Prostate gland (tissue), 2 donors: ENCODE measurements at regions not wholly inside any gene's neighbourhood (a gene's known extent, or its start where the extent isn't known, plus 50 kb on each side); places are given as distances from the start of the nearest gene placed in this dataset.

Experiments
- DNase-seq: peaks from one replicate; pipeline ENCODE4 v3.0.0-alpha.2; 2019; ENCODE audit warnings: low spot score
- H3K27ac ChIP-seq, 2 donors: fragments of 200-600 bp; sonication (generic); 2 replicates each; pipeline ENCODE4 v1.5.1; 2017 to 2019
- H3K27me3 ChIP-seq: fragments of 200-600 bp; sonication (generic); replicated peaks from 2 replicates; pipeline ENCODE4 v1.5.1; 2019; ENCODE audit not compliant: insufficient read depth
- H3K36me3 ChIP-seq, 2 donors: fragments of 200-600 bp; sonication (generic); 1 replicate in 1 of 2; 2 replicates in 1 of 2; pipeline versions ENCODE4 v1.5.1 to v1.8.1; 2017 to 2019
- H3K4me1 ChIP-seq: fragments of 200-600 bp; sonication (generic); replicated peaks from 2 replicates; pipeline ENCODE4 v1.5.1; 2019
- H3K4me3 ChIP-seq, 2 donors: fragments of 200-600 bp; sonication (generic); 2 replicates each; pipeline ENCODE4 v1.5.1; 2017 to 2019
- H3K9me3 ChIP-seq: fragments of 200-600 bp; sonication (generic); 2 replicates; pipeline ENCODE4 v1.5.1; 2017
- CTCF ChIP-seq, 4 experiments: fragments of 200-600 bp in 2 of 4; fragments of 450-650 bp in 2 of 4; sonication (generic) in 2 of 4; IDR thresholded peaks; 1 replicate in 3 of 4; 2 replicates in 1 of 4; pipeline ENCODE4 v1.5.1; 2016 to 2019; ENCODE audit warnings: antibody characterized with exemption in 4 of 4, mild to moderate bottlenecking in 2 of 4, moderate library complexity in 2 of 4
- POLR2A ChIP-seq: fragments of 450-650 bp; IDR thresholded peaks from one replicate; pipeline ENCODE4 v1.6.1; 2016; ENCODE audit warnings: antibody characterized with exemption, mild to moderate bottlenecking
- POLR2AphosphoS5 ChIP-seq: sonication (generic); formaldehyde crosslinking; IDR thresholded peaks from one replicate; pipeline ENCODE4 v1.6.1; 2017; ENCODE audit warnings: antibody characterized with exemption
- WGBS: methylation state at CpG from one replicate; pipeline ENCODE4 v1.1.5; 2018; 5-methylcytosine and 5-hydroxymethylcytosine counted together
- intact Hi-C: fragments of 100-400 bp; cut with DNase I; formaldehyde crosslinking; loops from one replicate; pipeline ENCODE4 v1.14.2; 2022

- Histone ChIP-seq H3K9me3 (no peaks in the 10 kb centered on the region), H3K27me3 (no peaks in the 10 kb centered on the region), H3K4me1 (no peaks in the 10 kb centered on the region), H3K36me3 (no peaks in the 10 kb centered on the region), H3K27ac (peak overlapping the region in 1 of 2 donors; percentile 92), H3K4me3 (no peak overlapping the region)
- DNase-seq: no peak
- intact Hi-C loops: no loop called here
- no peak for TF ChIP-seq POLR2AphosphoS5
- TF ChIP-seq POLR2A: no peak
- no peak for TF ChIP-seq CTCF (IDR thresholded peaks at IDR 0.05)
- 79% methylated on average over 3 of the region's 3 CpGs for WGBS
Observed at GRCh38 chr1:212556822-212557549, 51.6 kb upstream of the ATF3 start.

GRCh38 chr1:212557739-212558692 is 50.5 kb upstream of the ATF3 start:
- no peaks in the 10 kb centered on the region for H3K27me3 ChIP-seq

GRCh38 chr1:212558693-212559480 is 49.7 kb upstream of the ATF3 start:
- TF ChIP-seq POLR2AphosphoS5: peak; percentile 97
- peak in 1 of 4 experiments; percentile 11 for TF ChIP-seq CTCF (IDR thresholded peaks at IDR 0.05)
- TF ChIP-seq POLR2A: peak; percentile 84
- peak overlapping the region; percentile 91 to 92 for H3K27ac ChIP-seq
- peak overlapping the region; percentile 74 to 77 for H3K4me3 ChIP-seq
- H3K36me3 ChIP-seq: no peaks in the 10 kb centered on the region
- no peaks in the 10 kb centered on the region for H3K4me1 ChIP-seq
- H3K9me3 ChIP-seq: no peaks in the 10 kb centered on the region
- WGBS: 3% methylated on average over 48 of the region's 62 CpGs
- no peaks in the 10 kb centered on the region for H3K27me3 ChIP-seq
- peak; percentile 90 for DNase-seq
- intact Hi-C loops: loop anchor here (1.0 kb wide), 1 partner anchor 48 kb away; no protein-coding TSS in a partner anchor

More at GRCh38 chr1:212557739-212558692, 50.5 kb upstream of the ATF3 start:
- H3K9me3 ChIP-seq: no peaks in the 10 kb centered on the region
- peak overlapping the region; percentile 91 to 92 for H3K27ac ChIP-seq
- H3K4me1 ChIP-seq: no peaks in the 10 kb centered on the region
- peak; percentile 46 for DNase-seq
- WGBS: 29% methylated on average over 22 of the region's 47 CpGs
- H3K4me3 ChIP-seq: peak overlapping the region; percentile 74 to 77
- intact Hi-C loops: no loop called here
- no peak for TF ChIP-seq POLR2A
- peak in 1 of 4 experiments; percentile 15 for TF ChIP-seq CTCF (IDR thresholded peaks at IDR 0.05)
- H3K36me3 ChIP-seq: no peaks in the 10 kb centered on the region
